Pons (tissue), 1 donor: ENCODE measurements at regions not wholly inside any gene's neighbourhood (a gene's known extent, or its start where the extent isn't known, plus 50 kb on each side); places are given as distances from the start of the nearest gene placed in this dataset.
A peak's percentile ranks its signal among the peaks of the same experiment; 100 is the strongest.
"Not testable (repeated sequence)": the region's sequence is repeated elsewhere in the genome, so short reads cannot be mapped to it uniquely, and the experiment has no call there.

Source experiments
- DNase-seq: peaks from one replicate; pipeline ENCODE4 v3.0.0-alpha.2; 2016; ENCODE audit warnings: low spot score

GRCh38 chr10:20616056-20616671, 280.9 kb downstream of the NEBL start:
- DNase-seq: no peak

- no peak for DNase-seq
Measured at GRCh38 chr10:20615395-20615794, 281.7 kb downstream of the NEBL start.

- DNase-seq: no peak
Measured at GRCh38 chr10:20614911-20615310, 282.2 kb downstream of the NEBL start.

GRCh38 chr10:20608503-20608902, 288.6 kb downstream of the NEBL start:
- no peak for DNase-seq

GRCh38 chr10:20606985-20607384, 290.1 kb downstream of the NEBL start:
- no peak for DNase-seq

GRCh38 chr10:20601941-20602461, 295.1 kb downstream of the NEBL start:
- no peak for DNase-seq

GRCh38 chr10:20598590-20598989, 298.5 kb downstream of the NEBL start:
- peak; percentile 14 for DNase-seq

- peak; percentile 36 for DNase-seq
Measured at GRCh38 chr10:20596911-20597310, 300.2 kb downstream of the NEBL start.

- DNase-seq: no peak
Measured at GRCh38 chr10:20596065-20596755, 300.9 kb downstream of the NEBL start.

- DNase-seq: no peak
Measured at GRCh38 chr10:20593649-20594048, 303.5 kb downstream of the NEBL start.

GRCh38 chr10:20582041-20582440, 315.1 kb downstream of the NEBL start:
- DNase-seq: no peak

GRCh38 chr10:20573924-20574323, 323.2 kb downstream of the NEBL start:
- DNase-seq: no peak

GRCh38 chr10:20555990-20556389, 341.1 kb downstream of the NEBL start:
- not testable (repeated sequence) for DNase-seq

- DNase-seq: no peak
Measured at GRCh38 chr10:20552382-20552781, 344.7 kb downstream of the NEBL start.

- DNase-seq: no peak
Measured at GRCh38 chr10:20551761-20552160, 345.4 kb downstream of the NEBL start.

GRCh38 chr10:20535897-20536881, 360.9 kb downstream of the NEBL start:
- DNase-seq: peak; percentile 61

- not testable (repeated sequence) for DNase-seq
Measured at GRCh38 chr10:20531241-20531883, 365.7 kb downstream of the NEBL start.

- DNase-seq: no peak
Measured at GRCh38 chr10:20521186-20521585, 375.9 kb downstream of the NEBL start.

GRCh38 chr10:20515654-20516053, 381.5 kb downstream of the NEBL start:
- no peak for DNase-seq

GRCh38 chr10:20512631-20513030, 384.5 kb downstream of the NEBL start:
- DNase-seq: no peak

- no peak for DNase-seq
Measured at GRCh38 chr10:20508921-20509320, 388.2 kb downstream of the NEBL start.
